Retinal pigment epithelial cell (primary cell): ENCODE measurements at regions not wholly inside any gene's neighbourhood (a gene's known extent, or its start where the extent isn't known, plus 50 kb on each side); places are given as distances from the start of the nearest gene placed in this dataset.
A peak's percentile ranks its signal among the peaks of the same experiment; 100 is the strongest.

Experiments
- DNase-seq: peaks from one replicate; pipeline ENCODE4 v3.0.0-alpha.2; 2010; ENCODE audit warnings: low read depth
- H3K4me3 ChIP-seq: 2 replicates; pipeline ENCODE4 v1.5.1; 2011; ENCODE audit warnings: mild to moderate bottlenecking, low read length, control low read depth, moderate library complexity
- TF ChIP-seq, protein P1 (sequence below): conservative IDR thresholded peaks from 2 replicates; pipeline ENCODE4 v1.5.1; 2011; ENCODE audit warnings: low read depth, low read length, control low read depth, inconsistent platforms

DNA sequence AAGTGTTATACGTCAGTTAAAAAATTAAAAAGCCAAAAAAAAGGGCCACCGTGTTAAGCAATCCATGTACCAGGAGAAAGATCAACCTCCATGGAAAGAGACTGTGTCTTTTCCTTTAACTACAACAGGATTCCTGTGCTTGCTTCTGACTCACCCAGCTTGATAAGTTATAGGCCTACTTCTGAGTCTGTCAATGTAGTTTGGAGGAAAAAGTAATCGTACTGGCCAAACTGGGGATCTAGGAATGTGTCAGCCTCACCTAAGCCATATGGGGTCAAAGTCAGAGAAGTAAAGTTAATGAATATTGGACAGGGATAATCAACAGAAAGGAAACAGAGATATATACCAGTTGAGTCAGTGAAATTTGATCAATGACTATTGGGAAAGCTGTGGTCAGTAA lies 470.8 kb upstream of the SLIT2 start:
- no peak for DNase-seq
- H3K4me3 ChIP-seq: no peak overlapping the region
- TF ChIP-seq, protein P1, sequence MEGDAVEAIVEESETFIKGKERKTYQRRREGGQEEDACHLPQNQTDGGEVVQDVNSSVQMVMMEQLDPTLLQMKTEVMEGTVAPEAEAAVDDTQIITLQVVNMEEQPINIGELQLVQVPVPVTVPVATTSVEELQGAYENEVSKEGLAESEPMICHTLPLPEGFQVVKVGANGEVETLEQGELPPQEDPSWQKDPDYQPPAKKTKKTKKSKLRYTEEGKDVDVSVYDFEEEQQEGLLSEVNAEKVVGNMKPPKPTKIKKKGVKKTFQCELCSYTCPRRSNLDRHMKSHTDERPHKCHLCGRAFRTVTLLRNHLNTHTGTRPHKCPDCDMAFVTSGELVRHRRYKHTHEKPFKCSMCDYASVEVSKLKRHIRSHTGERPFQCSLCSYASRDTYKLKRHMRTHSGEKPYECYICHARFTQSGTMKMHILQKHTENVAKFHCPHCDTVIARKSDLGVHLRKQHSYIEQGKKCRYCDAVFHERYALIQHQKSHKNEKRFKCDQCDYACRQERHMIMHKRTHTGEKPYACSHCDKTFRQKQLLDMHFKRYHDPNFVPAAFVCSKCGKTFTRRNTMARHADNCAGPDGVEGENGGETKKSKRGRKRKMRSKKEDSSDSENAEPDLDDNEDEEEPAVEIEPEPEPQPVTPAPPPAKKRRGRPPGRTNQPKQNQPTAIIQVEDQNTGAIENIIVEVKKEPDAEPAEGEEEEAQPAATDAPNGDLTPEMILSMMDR: no peak

DNA sequence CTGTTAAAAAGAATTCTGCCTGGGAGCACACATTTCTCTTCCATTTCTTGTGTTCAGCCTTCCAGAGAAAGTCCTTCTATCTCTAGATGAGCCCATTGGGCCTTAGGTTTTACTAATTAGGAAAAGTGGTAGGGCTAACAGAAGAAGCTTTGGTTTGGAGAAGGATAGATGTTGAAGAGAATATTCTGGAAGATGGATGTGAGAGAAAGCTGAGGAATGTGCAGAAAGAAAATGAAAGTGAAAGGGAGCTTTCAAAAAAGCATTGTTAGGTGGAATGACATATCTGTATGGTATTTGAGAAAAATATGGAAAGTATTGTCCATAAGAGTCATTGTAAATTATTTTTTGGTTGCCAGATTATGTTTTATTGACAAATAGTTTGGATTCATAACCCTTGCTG lies 474.8 kb upstream of the SLIT2 start:
- no peak overlapping the region for H3K4me3 ChIP-seq
- TF ChIP-seq, protein P1: no peak
- no peak for DNase-seq

DNA sequence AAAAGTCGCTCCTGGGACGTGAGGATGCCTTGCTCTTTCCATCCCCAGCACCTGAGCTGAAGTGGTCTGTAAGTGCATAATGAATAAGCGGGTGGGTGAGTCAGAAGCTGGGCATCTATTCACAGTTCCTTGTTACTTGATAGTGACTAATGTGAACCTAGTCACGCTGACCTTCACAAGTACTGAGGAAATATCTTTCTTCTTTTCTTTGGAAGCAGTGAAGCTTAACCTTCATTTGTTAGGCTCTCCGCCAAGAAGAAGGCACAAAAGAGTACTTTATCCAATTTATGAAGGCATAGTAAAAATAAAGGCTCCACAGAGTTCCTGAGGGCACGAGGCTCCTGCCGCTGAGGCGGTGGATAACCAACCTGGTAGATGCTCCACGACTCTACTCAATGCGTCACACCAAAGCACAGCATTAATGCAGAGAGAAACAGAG lies 475.7 kb upstream of the SLIT2 start:
- peak; percentile 94 for DNase-seq
- TF ChIP-seq, protein P1: no peak
- no peak overlapping the region for H3K4me3 ChIP-seq

DNA sequence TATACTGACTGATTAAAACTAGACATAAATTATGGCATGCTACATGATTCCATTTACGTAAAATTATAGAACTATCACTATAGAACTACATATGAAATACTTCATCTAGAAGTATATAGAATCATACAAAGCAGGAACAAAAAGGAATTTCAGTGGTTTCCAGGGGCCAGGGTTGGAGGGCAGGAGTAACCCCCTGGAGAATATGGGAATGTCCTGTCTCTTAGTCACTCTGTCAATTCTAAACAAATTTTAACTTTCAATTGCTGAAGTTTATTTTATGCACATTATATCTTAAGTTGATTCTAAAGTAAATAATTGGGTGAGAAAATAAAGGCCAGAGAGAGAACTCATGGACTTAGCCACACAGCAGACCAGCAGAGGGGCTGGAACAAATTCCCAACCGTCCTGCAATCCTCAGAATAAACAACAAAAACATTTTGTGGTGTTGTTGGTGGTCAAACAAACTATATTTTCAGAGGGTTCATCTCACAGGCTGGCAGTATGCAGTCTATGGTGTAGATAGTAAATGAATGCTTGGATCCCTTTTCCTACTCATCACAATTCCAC lies 476.9 kb upstream of the SLIT2 start:
- DNase-seq: no peak
- H3K4me3 ChIP-seq: no peak overlapping the region
- TF ChIP-seq, protein P1: no peak

DNA sequence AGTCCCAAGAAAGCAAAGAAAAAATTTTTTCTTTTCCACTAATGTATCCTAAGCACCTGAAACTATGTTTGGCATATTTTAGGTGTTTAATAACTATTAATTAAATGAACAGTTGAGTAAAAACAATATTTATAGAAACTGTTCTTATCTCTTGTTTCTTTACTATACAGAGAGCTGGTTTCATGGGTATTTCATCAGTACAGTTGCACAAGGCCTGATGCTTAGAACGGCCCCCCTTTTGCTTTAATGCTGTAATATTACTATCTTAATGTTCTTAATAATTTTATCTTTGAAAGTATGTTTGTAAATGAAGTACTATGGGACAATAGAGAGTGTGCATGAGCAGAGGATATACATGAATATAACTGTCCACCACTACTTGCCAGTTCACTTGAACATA lies 479.1 kb upstream of the SLIT2 start:
- H3K4me3 ChIP-seq: no peak overlapping the region
- TF ChIP-seq, protein P1: no peak
- no peak for DNase-seq

DNA sequence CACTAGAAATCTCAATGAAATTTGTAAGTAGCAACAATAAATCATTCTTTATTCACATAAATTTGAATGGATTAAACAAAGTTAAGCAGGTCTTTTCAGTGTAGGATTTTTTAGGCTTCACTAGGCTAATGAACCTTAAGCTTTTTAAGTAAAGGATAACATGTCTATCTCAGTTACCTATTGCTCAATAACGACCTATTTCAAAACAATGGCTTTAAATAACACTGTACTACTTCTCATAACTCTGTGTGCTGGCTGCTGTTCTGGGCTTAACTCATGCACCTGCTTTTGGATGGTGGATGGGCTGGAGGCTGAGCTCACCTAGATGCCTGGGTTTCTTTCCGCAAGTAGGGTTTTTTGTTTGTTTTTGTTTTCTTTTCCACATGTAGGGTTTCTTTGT lies 495.0 kb upstream of the SLIT2 start:
- TF ChIP-seq, protein P1: no peak
- DNase-seq: peak; percentile 66
- no peak overlapping the region for H3K4me3 ChIP-seq

DNA sequence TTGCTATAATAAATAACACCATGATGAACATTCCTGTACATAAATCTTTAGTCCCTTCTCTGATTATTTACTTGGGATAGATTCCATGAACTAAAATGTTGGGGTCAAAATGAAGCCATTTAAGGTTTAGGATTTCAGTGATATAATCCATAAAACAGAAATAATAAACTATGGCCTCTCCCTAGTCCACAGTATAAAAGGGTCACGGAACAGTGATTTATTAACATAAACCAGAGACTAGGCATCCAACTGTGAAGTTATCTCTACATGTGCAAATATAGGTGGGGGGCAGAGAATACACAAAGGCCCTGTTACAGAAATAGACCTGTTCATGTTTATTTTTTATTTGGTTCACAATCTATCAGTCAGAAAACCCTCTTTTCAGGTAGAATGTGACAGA lies 499.1 kb upstream of the SLIT2 start:
- no peak overlapping the region for H3K4me3 ChIP-seq
- TF ChIP-seq, protein P1: no peak
- no peak for DNase-seq
